Stimulated activated CD4-positive, alpha-beta T cell treated with anti-CD3 and anti-CD28 coated beads, TNF-alpha, amount 100 ng/mL, for 4 hours (primary cell): ENCODE measurements at regions not wholly inside any gene's neighbourhood (a gene's known extent, or its start where the extent isn't known, plus 50 kb on each side); places are given as distances from the start of the nearest gene placed in this dataset.
"Not testable (repeated sequence)": the region's sequence is repeated elsewhere in the genome, so short reads cannot be mapped to it uniquely, and the experiment has no call there.

Experiments
- DNase-seq, 3 experiments: peaks; one replicate each; pipeline ENCODE4 v3.0.0-alpha.2; 2020; ENCODE audit warnings: low read depth in 3 of 3

DNA sequence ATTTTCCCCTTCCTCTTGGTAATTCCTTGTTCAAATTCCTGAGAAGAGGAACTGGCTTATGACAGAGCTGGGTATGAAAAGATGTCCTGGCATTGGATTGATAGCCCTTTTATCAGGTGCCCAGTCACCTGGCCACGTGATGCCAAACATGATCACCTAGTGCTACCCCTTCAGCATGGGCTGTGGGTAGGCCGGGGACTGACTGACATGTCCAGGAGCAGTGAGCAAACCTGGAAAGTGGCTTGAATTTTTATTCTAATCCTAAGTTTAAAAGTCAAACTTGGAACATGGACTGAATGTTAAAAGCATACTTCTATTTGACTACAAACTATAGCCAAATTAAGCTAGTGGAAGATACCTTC lies 99.7 kb upstream of the CXCL13 start:
- DNase-seq = no peak

- no peak for DNase-seq
Measured at GRCh38 chr4:77510367-77510766, 95.3 kb upstream of the CXCL13 start.

DNA sequence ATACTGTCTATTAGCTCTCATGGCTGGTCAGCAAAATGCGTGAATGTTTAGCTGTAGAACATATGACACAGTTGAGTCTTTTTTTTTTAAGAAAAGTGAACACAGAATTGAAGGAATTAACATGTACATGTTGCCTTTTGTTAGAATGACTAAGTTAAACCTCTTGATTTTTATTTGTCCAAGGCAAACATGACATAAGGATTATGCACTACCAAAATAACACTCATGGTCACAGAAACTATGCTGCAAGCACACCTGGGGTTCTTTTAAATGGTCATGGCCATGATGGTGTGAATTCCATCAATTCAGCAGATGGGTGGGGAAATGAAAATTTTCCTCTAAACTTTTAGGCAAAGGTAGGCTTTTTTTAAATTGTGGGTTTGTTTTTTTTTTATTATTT lies 80.1 kb upstream of the CXCL13 start:
- no peak for DNase-seq

GRCh38 chr4:77527900-77528299 lies 77.7 kb upstream of the CXCL13 start:
- not testable (repeated sequence) for DNase-seq

DNA sequence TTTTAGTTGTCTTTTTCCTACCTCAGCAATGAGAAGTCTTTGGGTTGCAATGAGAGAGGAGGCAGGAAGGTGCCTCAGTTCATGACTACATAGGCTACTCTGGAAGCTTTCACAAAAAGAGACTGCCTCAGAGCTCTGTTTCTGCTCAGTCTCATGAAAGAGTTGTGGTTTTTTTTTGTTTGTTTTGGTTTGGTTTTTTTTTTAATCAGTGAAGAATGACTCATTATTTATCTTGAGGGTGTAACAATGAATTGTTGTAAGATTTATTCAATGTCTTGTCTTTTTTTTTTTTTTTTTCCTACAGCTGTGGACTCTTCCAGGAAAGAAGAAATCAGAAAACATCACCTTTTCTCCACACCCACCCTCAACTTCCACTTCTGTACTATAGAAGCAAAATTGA lies 67.5 kb upstream of the CXCL13 start:
- DNase-seq = no peak

DNA sequence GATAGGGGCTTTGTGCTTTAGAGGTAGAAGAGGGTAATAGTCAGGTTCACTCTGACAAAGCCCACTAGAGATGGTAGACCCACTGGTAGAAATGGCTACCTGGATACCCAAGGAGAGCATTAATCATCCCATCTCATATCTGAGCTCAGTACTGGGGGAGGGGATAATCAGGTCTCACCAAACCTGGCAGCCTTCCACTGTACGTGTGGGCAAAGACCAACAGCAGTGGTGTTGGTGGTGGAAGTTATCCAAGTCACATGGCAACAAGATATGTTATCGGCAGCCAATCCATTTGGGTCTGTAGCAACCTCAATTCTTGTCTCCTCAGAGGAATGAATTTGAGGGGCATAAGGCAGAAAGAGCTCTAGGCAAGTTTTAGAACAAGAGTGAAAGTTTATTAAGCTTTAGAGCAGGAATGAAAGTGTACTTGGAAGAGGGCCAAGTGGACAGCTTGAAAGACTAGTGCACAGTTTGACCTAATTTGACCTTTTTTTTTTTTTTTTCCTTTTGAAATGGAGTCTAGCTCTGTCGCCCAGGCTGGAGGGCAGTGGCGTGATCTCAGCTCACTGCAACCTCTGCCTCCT lies 67.0 kb upstream of the CXCL13 start:
- DNase-seq = no peak
